GM23338 (cell line): ENCODE measurements at regions not wholly inside any gene's neighbourhood (a gene's known extent, or its start where the extent isn't known, plus 50 kb on each side); places are given as distances from the start of the nearest gene placed in this dataset.

Experiments
- ATAC-seq: fragments of 200-7000 bp; cut with Tn5 transposase; 3 replicates; pipeline ENCODE4 v1.9.1; 2020
- DNase-seq: peaks from one replicate; pipeline ENCODE4 v3.0.0-alpha.2; 2015; ENCODE audit warnings: low spot score
- H2AFZ ChIP-seq: fragments of 200-600 bp; sonication (generic); 2 replicates; pipeline ENCODE4 v1.8.0; 2016; ENCODE audit warnings: antibody characterized with exemption, mild to moderate bottlenecking, moderate library complexity
- H3F3A ChIP-seq: fragments of 200-600 bp; sonication (generic); replicated peaks from 2 replicates; pipeline ENCODE4 v1.8.0; 2017; ENCODE audit warnings: antibody characterized with exemption, mixed run types, low read depth
- H3K27ac ChIP-seq: fragments of 200-600 bp; sonication (generic); 2 replicates; pipeline ENCODE4 v1.6.1; 2016; ENCODE audit warnings: low read depth
- H3K27me3 ChIP-seq: fragments of 200-600 bp; sonication (generic); 2 replicates; pipeline ENCODE4 v1.8.0; 2016; ENCODE audit warnings: mild to moderate bottlenecking, mixed run types, moderate library complexity; ENCODE audit not compliant: insufficient read depth
- H3K36me3 ChIP-seq: fragments of 200-600 bp; sonication (generic); 2 replicates; pipeline ENCODE4 v1.8.0; 2016; ENCODE audit warnings: mild to moderate bottlenecking; ENCODE audit not compliant: insufficient read depth
- H3K4me1 ChIP-seq: fragments of 200-600 bp; sonication (generic); 2 replicates; pipeline ENCODE4 v1.8.0; 2016; ENCODE audit warnings: mild to moderate bottlenecking, moderate library complexity; ENCODE audit not compliant: insufficient read depth
- H3K4me2 ChIP-seq: fragments of 200-600 bp; sonication (generic); 2 replicates; pipeline ENCODE4 v1.7.1; 2017; ENCODE audit warnings: mixed run types
- H3K4me3 ChIP-seq: fragments of 200-600 bp; sonication (generic); 2 replicates; pipeline ENCODE4 v1.6.1; 2016; ENCODE audit warnings: mixed run types
- H3K79me2 ChIP-seq: fragments of 200-600 bp; sonication (generic); replicated peaks from 2 replicates; pipeline ENCODE4 v1.8.0; 2017; ENCODE audit warnings: mild to moderate bottlenecking; ENCODE audit not compliant: insufficient read depth
- H3K9me2 ChIP-seq: fragments of 200-600 bp; sonication (generic); 2 replicates; pipeline ENCODE4 v1.8.0; 2017; ENCODE audit not compliant: insufficient read depth
- H4K20me1 ChIP-seq: fragments of 200-600 bp; sonication (generic); replicated peaks from 2 replicates; pipeline ENCODE4 v1.8.0; 2017; ENCODE audit warnings: mild to moderate bottlenecking; ENCODE audit not compliant: insufficient read depth
- H3K27ac Mint-ChIP-seq: 2 replicates; pipeline ENCODE4 v1.8.0; 2020; ENCODE audit warnings: inconsistent platforms, mild to moderate bottlenecking, moderate library complexity, mixed read lengths
- H3K27me3 Mint-ChIP-seq: 3 replicates; pipeline ENCODE4 v1.8.0; 2022; ENCODE audit warnings: low read depth, mild to moderate bottlenecking, moderate library complexity, mixed read lengths, inconsistent platforms; ENCODE audit not compliant: insufficient read depth, poor library complexity
- H3K36me3 Mint-ChIP-seq: 3 replicates; pipeline ENCODE4 v1.8.0; 2021; ENCODE audit warnings: low read depth, mild to moderate bottlenecking, inconsistent platforms, moderate library complexity, mixed read lengths
- H3K4me1 Mint-ChIP-seq: 3 replicates; pipeline ENCODE4 v1.8.0; 2020; ENCODE audit warnings: mild to moderate bottlenecking, inconsistent platforms, mixed read lengths
- H3K4me3 Mint-ChIP-seq: 3 replicates; pipeline ENCODE4 v1.8.0; 2021; ENCODE audit warnings: moderate library complexity, mild to moderate bottlenecking, inconsistent platforms, mixed read lengths
- H3K9me3 Mint-ChIP-seq: 3 replicates; pipeline ENCODE4 v1.8.0; 2020; ENCODE audit warnings: moderate library complexity, mild to moderate bottlenecking, inconsistent platforms, mixed read lengths
- CREB1 ChIP-seq: fragments of 250-450 bp; sonication (Bioruptor Pico); IDR thresholded peaks from 2 replicates; pipeline ENCODE4 v1.5.0; 2020; ENCODE audit warnings: low read depth, mild to moderate bottlenecking, moderate library complexity
- CTCF ChIP-seq, 2 experiments: fragments of 200-600 bp in 1 of 2; sonication (generic) in 1 of 2; conservative IDR thresholded peaks; 2 replicates each; pipeline versions ENCODE4 v1.5.1 to v1.6.1; 2016 to 2017; ENCODE audit warnings: antibody characterized with exemption in 2 of 2, low read depth in 2 of 2, mild to moderate bottlenecking in 2 of 2, moderate library complexity in 1 of 2
- EZH2 ChIP-seq: fragments of 200-600 bp; sonication (generic); IDR thresholded peaks from one replicate; pipeline ENCODE4 v1.8.0; 2017; ENCODE audit warnings: antibody characterized with exemption, mild to moderate bottlenecking, low read depth; ENCODE audit not compliant: unreplicated experiment
- EZH2phosphoT487 ChIP-seq: fragments of 200-600 bp; sonication (generic); IDR thresholded peaks from one replicate; pipeline ENCODE4 v1.8.1; 2018; ENCODE audit warnings: antibody characterized with exemption; ENCODE audit not compliant: unreplicated experiment
- JUNB ChIP-seq: IDR thresholded peaks from one replicate; pipeline ENCODE4 v1.6.1; 2016; ENCODE audit warnings: antibody characterized with exemption; ENCODE audit not compliant: unreplicated experiment
- NANOG ChIP-seq: IDR thresholded peaks from 2 replicates; pipeline ENCODE4 v1.6.1; 2016; ENCODE audit warnings: antibody characterized with exemption, borderline replicate concordance
- POLR2AphosphoS5 ChIP-seq: IDR thresholded peaks from 2 replicates; pipeline ENCODE4 v1.6.1; 2016; ENCODE audit warnings: antibody characterized with exemption, low read depth
- REST ChIP-seq: IDR thresholded peaks from one replicate; pipeline ENCODE4 v1.6.1; 2018; ENCODE audit warnings: antibody characterized with exemption; ENCODE audit not compliant: unreplicated experiment
- STAT1 ChIP-seq: IDR thresholded peaks from one replicate; pipeline ENCODE4 v1.6.1; 2016; ENCODE audit warnings: antibody characterized with exemption; ENCODE audit not compliant: unreplicated experiment
- ZNF114 ChIP-seq: fragments of 250-450 bp; sonication (Bioruptor Pico); IDR thresholded peaks from 2 replicates; pipeline ENCODE4 v1.5.0; 2020; ENCODE audit warnings: mild to moderate bottlenecking, moderate library complexity
- ZNF331 ChIP-seq: fragments of 250-450 bp; sonication (Bioruptor Pico); IDR thresholded peaks from 2 replicates; pipeline ENCODE4 v1.5.0; 2020; ENCODE audit warnings: low read depth, mild to moderate bottlenecking, moderate library complexity
- ZNF462 ChIP-seq: fragments of 250-450 bp; sonication (Bioruptor Pico); IDR thresholded peaks from 2 replicates; pipeline ENCODE4 v1.5.0; 2020; ENCODE audit warnings: mild to moderate bottlenecking, moderate library complexity
- TF ChIP-seq, protein P1 (sequence below): IDR thresholded peaks from 2 replicates; pipeline ENCODE4 v1.6.1; 2016; ENCODE audit warnings: antibody characterized with exemption

GRCh38 chr11:112770487-112770886 lies 190.7 kb upstream of the NCAM1 start:
- Histone ChIP-seq H3K9me2 (no peaks in the 10 kb centered on the region; the same call in 1 of the 2 replicates), H3K27ac (no peak overlapping the region)
- H3K9me3 Mint-ChIP-seq: no peaks in the 10 kb centered on the region; the same call in 2 of the 3 replicates

More at GRCh38 chr11:112770487-112770886, 190.7 kb upstream of the NCAM1 start:
- no peaks in the 10 kb centered on the region for H3K36me3 ChIP-seq
- H3K4me1 ChIP-seq: no peaks in the 10 kb centered on the region
- DNase-seq (no peak), ATAC-seq (no peak)
- Mint-ChIP-seq H3K27ac (no peak overlapping the region), H3K36me3 (no peaks in the 10 kb centered on the region), H3K27me3 (peaks cover 7% of the 10 kb centered on the region), H3K4me3 (no peak overlapping the region), H3K4me1 (no peaks in the 10 kb centered on the region)
- no peak overlapping the region for H3K4me2 ChIP-seq
- H3K4me3 ChIP-seq: no peak overlapping the region
- no peaks in the 10 kb centered on the region for H3K27me3 ChIP-seq
- no peak overlapping the region for H2AFZ ChIP-seq
- H3F3A ChIP-seq: no peaks in the 10 kb centered on the region
- TF ChIP-seq CREB1 (CRISPR knock-in tag) (no peak), ZNF114 (CRISPR knock-in tag) (no peak), NANOG (no peak), STAT1 (no peak), EZH2 (no peak), REST (no peak), EZH2phosphoT487 (no peak), ZNF462 (CRISPR knock-in tag) (no peak), CTCF (conservative IDR thresholded peaks at IDR 0.05; ENCODE audit: low read depth in 2 of 2) (no peak), POLR2AphosphoS5 (no peak), JUNB (no peak), ZNF331 (no peak)
- TF ChIP-seq, protein P1, sequence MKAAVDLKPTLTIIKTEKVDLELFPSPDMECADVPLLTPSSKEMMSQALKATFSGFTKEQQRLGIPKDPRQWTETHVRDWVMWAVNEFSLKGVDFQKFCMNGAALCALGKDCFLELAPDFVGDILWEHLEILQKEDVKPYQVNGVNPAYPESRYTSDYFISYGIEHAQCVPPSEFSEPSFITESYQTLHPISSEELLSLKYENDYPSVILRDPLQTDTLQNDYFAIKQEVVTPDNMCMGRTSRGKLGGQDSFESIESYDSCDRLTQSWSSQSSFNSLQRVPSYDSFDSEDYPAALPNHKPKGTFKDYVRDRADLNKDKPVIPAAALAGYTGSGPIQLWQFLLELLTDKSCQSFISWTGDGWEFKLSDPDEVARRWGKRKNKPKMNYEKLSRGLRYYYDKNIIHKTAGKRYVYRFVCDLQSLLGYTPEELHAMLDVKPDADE: no peak
- H3K79me2 ChIP-seq: no peaks in the 10 kb centered on the region
- no peaks in the 10 kb centered on the region for H4K20me1 ChIP-seq
